Tibial artery (tissue), 4 donors: ENCODE measurements at regions not wholly inside any gene's neighbourhood (a gene's known extent, or its start where the extent isn't known, plus 50 kb on each side); places are given as distances from the start of the nearest gene placed in this dataset.

Experiments used
- DNase-seq, 2 donors: peaks; one replicate each; pipeline ENCODE4 v3.0.0-alpha.2; 2019
- H3K27ac ChIP-seq, 2 donors: fragments of 200-600 bp; sonication (generic) in 1 of 2; 1 replicate in 1 of 2; 2 replicates in 1 of 2; pipeline ENCODE4 v1.5.1; 2018 to 2019; ENCODE audit warnings: mild to moderate bottlenecking in 1 of 2
- H3K27me3 ChIP-seq, 2 donors: fragments of 200-600 bp; sonication (generic) in 1 of 2; one replicate each; pipeline versions ENCODE4 v1.5.1 to v1.6.0; 2016 to 2019
- H3K36me3 ChIP-seq, 3 donors: fragments of 200-600 bp; sonication (generic) in 2 of 3; one replicate each; pipeline ENCODE4 v1.5.1; 2016 to 2019; ENCODE audit warnings: mild to moderate bottlenecking in 2 of 3
- H3K4me1 ChIP-seq, 4 donors: fragments of 200-600 bp; sonication (generic) in 2 of 4; 1 replicate in 3 of 4; 2 replicates in 1 of 4; pipeline ENCODE4 v1.5.1; 2016 to 2019
- H3K4me3 ChIP-seq, 2 donors: fragments of 200-600 bp; sonication (generic) in 1 of 2; 1 replicate in 1 of 2; 2 replicates in 1 of 2; pipeline ENCODE4 v1.5.1; 2018 to 2019; ENCODE audit warnings: mild to moderate bottlenecking in 2 of 2
- H3K9me3 ChIP-seq, 3 donors: fragments of 200-600 bp; sonication (generic) in 1 of 3; one replicate each; pipeline ENCODE4 v1.5.1; 2016 to 2019
- CTCF ChIP-seq, 2 experiments: fragments of 200-600 bp in 1 of 2; fragments of 450-650 bp in 1 of 2; IDR thresholded peaks; one replicate each; pipeline ENCODE4 v1.5.1; 2017 to 2019; ENCODE audit warnings: antibody characterized with exemption in 2 of 2, mild to moderate bottlenecking in 1 of 2, moderate library complexity in 1 of 2
- intact Hi-C: fragments of 100-400 bp; cut with DNase I; formaldehyde crosslinking; loops from one replicate; pipeline ENCODE4 v1.15.0; 2023; ENCODE audit warnings: low total_unique reads

- DNase-seq, result no peak
- Histone ChIP-seq H3K9me3 (no peaks in the 10 kb centered on the region), H3K27ac (no peak overlapping the region), H3K4me1 (no peaks in the 10 kb centered on the region), H3K27me3 (peaks cover 0 to 3% of the 10 kb centered on the region in 2 donors), H3K4me3 (no peak overlapping the region), H3K36me3 (no peaks in the 10 kb centered on the region)
- no peak for TF ChIP-seq CTCF (IDR thresholded peaks at IDR 0.05)
- intact Hi-C loops, result no loop called here
Measured at GRCh38 chr11:112718483-112718882, 242.7 kb upstream of the NCAM1 start.

GRCh38 chr11:112719736-112720525 lies 241.3 kb upstream of the NCAM1 start:
- intact Hi-C loops, result no loop called here
- Histone ChIP-seq H3K27me3 (peaks cover 0 to 15% of the 10 kb centered on the region in 2 donors), H3K27ac (no peak overlapping the region)

GRCh38 chr11:112722148-112722547 lies 239.1 kb upstream of the NCAM1 start:
- peaks cover 0 to 15% of the 10 kb centered on the region in 2 donors for H3K27me3 ChIP-seq
- intact Hi-C loops, result no loop called here
- H3K27ac ChIP-seq, result no peak overlapping the region
- DNase-seq, result no peak
- no peak for TF ChIP-seq CTCF (IDR thresholded peaks at IDR 0.05)
- H3K4me1 ChIP-seq, result no peaks in the 10 kb centered on the region
- H3K4me3 ChIP-seq, result no peak overlapping the region
- H3K9me3 ChIP-seq, result no peaks in the 10 kb centered on the region
- no peaks in the 10 kb centered on the region for H3K36me3 ChIP-seq

More at GRCh38 chr11:112719736-112720525, 241.3 kb upstream of the NCAM1 start:
- H3K4me3 ChIP-seq, result no peak overlapping the region
- no peaks in the 10 kb centered on the region for H3K9me3 ChIP-seq
- TF ChIP-seq CTCF (IDR thresholded peaks at IDR 0.05), result no peak
- no peaks in the 10 kb centered on the region for H3K36me3 ChIP-seq
- no peaks in the 10 kb centered on the region for H3K4me1 ChIP-seq
- DNase-seq, result no peak

GRCh38 chr11:112722876-112723275 lies 238.3 kb upstream of the NCAM1 start:
- no peak for TF ChIP-seq CTCF (IDR thresholded peaks at IDR 0.05)
- H3K4me1 ChIP-seq, result no peaks in the 10 kb centered on the region
- DNase-seq, result no peak

GRCh38 chr11:112723676-112724495 lies 237.3 kb upstream of the NCAM1 start:
- TF ChIP-seq CTCF (IDR thresholded peaks at IDR 0.05), result no peak
- peaks cover 0 to 15% of the 10 kb centered on the region in 2 donors for H3K27me3 ChIP-seq
- H3K9me3 ChIP-seq, result no peaks in the 10 kb centered on the region
- intact Hi-C loops, result no loop called here
- H3K27ac ChIP-seq, result no peak overlapping the region
- no peaks in the 10 kb centered on the region for H3K4me1 ChIP-seq
- no peak for DNase-seq
- no peaks in the 10 kb centered on the region for H3K36me3 ChIP-seq
- H3K4me3 ChIP-seq, result no peak overlapping the region

More at GRCh38 chr11:112722876-112723275, 238.3 kb upstream of the NCAM1 start:
- Histone ChIP-seq H3K4me3 (no peak overlapping the region), H3K9me3 (no peaks in the 10 kb centered on the region), H3K27ac (no peak overlapping the region), H3K36me3 (no peaks in the 10 kb centered on the region), H3K27me3 (peaks cover 0 to 15% of the 10 kb centered on the region in 2 donors)
- intact Hi-C loops, result no loop called here
